D721Med (cell line): ENCODE measurements at regions not wholly inside any gene's neighbourhood (a gene's known extent, or its start where the extent isn't known, plus 50 kb on each side); places are given as distances from the start of the nearest gene placed in this dataset.

Experiments
- DNase-seq: peaks from one replicate; pipeline ENCODE4 v3.0.0; 2011; ENCODE audit warnings: low spot score; ENCODE audit not compliant: insufficient read length
- FAIRE-seq: peaks from 2 replicates; lab custom pipeline; 2011; peaks lifted over from hg19 to GRCh38; lab: Jason Lieb, UNC
- TF ChIP-seq, protein P1 (sequence below): IDR thresholded peaks from 2 replicates; pipeline ENCODE4 v1.5.1; 2012; ENCODE audit warnings: mild to moderate bottlenecking, control low read depth; ENCODE audit not compliant: insufficient read depth; ENCODE audit errors: missing control alignments

DNA sequence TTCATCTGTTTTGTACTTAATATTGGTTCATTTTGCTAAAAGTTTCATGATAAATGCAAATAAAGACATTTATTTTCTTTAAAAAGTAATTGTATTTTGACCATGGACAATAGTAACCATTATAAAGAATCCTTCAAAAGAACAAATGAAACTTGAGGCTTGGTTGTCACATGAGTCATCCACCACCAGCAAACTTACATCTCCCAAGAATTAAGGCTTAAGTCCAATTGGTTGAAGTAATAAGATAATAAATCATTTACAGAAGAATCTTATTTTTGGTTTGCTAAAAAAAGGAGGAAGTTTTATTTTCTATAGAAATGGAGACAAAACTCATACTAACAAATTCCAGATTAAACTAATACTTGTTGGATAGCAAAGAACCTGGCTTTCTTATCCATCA is 84.8 kb upstream of the KITLG start:
- FAIRE-seq (no peak), DNase-seq (no peak)
- TF ChIP-seq, protein P1, sequence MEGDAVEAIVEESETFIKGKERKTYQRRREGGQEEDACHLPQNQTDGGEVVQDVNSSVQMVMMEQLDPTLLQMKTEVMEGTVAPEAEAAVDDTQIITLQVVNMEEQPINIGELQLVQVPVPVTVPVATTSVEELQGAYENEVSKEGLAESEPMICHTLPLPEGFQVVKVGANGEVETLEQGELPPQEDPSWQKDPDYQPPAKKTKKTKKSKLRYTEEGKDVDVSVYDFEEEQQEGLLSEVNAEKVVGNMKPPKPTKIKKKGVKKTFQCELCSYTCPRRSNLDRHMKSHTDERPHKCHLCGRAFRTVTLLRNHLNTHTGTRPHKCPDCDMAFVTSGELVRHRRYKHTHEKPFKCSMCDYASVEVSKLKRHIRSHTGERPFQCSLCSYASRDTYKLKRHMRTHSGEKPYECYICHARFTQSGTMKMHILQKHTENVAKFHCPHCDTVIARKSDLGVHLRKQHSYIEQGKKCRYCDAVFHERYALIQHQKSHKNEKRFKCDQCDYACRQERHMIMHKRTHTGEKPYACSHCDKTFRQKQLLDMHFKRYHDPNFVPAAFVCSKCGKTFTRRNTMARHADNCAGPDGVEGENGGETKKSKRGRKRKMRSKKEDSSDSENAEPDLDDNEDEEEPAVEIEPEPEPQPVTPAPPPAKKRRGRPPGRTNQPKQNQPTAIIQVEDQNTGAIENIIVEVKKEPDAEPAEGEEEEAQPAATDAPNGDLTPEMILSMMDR, result no peak

GRCh38 chr12:88662961-88663360 is 82.7 kb upstream of the KITLG start:
- FAIRE-seq (no peak), DNase-seq (no peak)
- TF ChIP-seq, protein P1, result no peak

DNA sequence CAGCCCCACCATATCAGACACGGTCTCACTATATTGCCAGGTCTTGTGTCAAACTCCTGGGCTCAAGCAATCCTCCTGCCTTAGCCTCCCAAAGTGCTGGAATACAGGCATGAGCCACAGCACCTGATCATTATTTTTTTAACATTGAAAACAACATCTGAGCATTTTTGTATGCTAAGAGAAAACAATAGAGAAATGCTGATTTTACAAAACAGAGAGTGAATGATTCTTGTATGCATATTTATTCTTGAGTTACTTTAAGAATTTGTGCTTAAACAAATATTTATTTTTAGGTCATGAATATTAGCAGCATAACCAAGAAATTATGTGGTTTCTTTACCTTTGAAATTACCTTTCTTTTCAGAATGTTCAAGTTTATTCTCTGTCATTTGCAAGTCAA is 81.8 kb upstream of the KITLG start:
- TF ChIP-seq, protein P1, result no peak
- DNase-seq (no peak), FAIRE-seq (no peak)

DNA sequence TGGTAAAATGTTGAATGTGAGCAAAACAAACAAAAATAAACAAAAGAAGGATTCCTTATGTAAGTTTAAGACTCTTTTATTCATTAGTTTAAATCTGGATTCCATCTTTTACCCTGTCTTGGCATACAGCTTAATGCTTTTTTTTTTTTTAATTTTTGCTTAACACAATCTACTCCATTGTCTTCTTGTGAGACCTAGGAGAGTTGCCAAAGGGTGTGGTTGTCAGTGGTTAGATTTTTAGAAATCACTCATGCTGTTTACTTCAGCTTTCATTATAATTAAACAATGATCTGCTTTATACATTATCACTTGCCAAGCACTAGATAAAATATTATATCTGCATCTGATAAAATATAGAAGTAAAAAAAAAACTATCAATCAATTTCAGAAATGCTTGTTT is 77.7 kb upstream of the KITLG start:
- no peak for FAIRE-seq
- TF ChIP-seq, protein P1, result no peak
- DNase-seq, result no peak

DNA sequence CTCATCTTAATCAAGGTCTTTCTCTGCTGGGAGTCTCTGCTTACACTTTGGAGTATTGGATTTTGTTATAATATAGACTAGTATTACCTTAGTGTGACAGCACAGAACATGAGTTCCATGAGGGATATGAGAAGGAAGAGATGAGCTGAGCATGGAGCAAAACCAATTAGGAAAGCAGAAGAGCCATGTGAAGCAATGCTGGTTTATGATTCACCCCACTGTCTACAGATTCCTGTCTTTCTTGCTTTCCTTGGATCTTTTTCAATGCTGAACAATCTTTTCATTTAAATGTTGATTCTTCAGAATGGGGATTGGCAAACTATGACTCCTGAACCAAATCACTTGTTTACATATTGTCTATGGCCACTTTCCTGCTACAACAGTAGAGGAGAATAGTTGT is 70.4 kb upstream of the KITLG start:
- FAIRE-seq, result no peak
- TF ChIP-seq, protein P1, result no peak

DNA sequence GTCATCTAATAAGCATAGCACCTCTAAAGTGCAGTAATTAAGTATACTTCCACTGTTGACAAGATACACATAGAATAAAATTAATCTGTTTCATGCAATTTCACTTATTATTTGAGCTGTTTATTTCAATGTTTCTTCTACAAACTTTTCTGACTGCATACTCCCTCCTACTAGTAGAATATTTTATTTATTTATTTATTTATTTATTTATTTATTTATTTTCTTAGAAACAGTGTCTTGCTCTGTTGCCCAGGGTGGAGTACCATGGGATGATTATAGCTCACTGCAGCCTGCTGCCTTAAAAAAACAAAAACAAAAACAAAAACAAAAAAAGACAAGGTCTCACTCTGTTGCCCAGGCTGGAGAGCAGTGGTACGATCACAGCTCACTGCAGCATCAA is 68.4 kb upstream of the KITLG start:
- FAIRE-seq, result no peak
- TF ChIP-seq, protein P1, result no peak
- DNase-seq, result no peak

More for the DNA sequence above, 70.4 kb upstream of the KITLG start:
- DNase-seq, result no peak

DNA sequence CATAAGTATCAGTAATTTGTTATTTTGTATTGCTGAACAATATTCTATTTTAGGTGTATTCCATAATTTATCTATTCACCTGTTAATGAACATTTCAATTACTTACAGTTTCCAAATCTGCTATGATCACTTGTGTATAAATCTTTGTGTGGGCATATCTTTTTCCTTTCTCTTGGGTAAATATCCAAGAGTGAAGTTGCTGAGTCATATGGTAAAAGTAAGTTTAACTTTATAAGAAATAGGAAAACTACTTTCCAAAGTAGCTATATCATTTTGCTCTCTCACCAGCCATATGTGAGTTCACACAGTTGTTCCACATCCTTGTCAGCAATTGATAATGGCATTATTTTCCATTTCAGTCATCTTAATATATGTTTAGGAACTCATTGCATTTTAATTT is 66.6 kb upstream of the KITLG start:
- DNase-seq (no peak), FAIRE-seq (no peak)
- TF ChIP-seq, protein P1, result no peak
